IMR-90 (cell line): ENCODE measurements at regions not wholly inside any gene's neighbourhood (a gene's known extent, or its start where the extent isn't known, plus 50 kb on each side); places are given as distances from the start of the nearest gene placed in this dataset.
"Not testable (repeated sequence)": the region's sequence is repeated elsewhere in the genome, so short reads cannot be mapped to it uniquely, and the experiment has no call there.

Source experiments
- CTCF ChIP-seq: conservative IDR thresholded peaks from 2 replicates; pipeline ENCODE4 v1.5.1; 2012; ENCODE audit warnings: mild to moderate bottlenecking, low read depth, low read length, improper control_type of control experiment
- ELK1 ChIP-seq: fragments of 150-350 bp; IDR thresholded peaks from 2 replicates; pipeline ENCODE4 v1.6.1; 2016; ENCODE audit warnings: low read depth, mild to moderate bottlenecking, low read length, moderate library complexity, borderline replicate concordance
- MAFK ChIP-seq: IDR thresholded peaks from 2 replicates; pipeline ENCODE4 v1.6.1; 2012; ENCODE audit warnings: low read depth, low read length, improper control_type of control experiment
- POLR2A ChIP-seq: IDR thresholded peaks from 2 replicates; pipeline ENCODE4 v1.6.1; 2012; ENCODE audit warnings: mild to moderate bottlenecking, low read depth, low read length
- RCOR1 ChIP-seq: IDR thresholded peaks from 2 replicates; pipeline ENCODE4 v1.6.1; 2012; ENCODE audit warnings: mild to moderate bottlenecking, low read length, improper control_type of control experiment; ENCODE audit not compliant: insufficient replicate concordance

GRCh38 chr4:170685701-170686100 lies 595.9 kb upstream of the AADAT start:
- TF ChIP-seq ELK1, CTCF, MAFK, POLR2A, RCOR1: not testable (repeated sequence)
